ENCODE measurements at regions not wholly inside any gene's neighbourhood (a gene's known extent, or its start where the extent isn't known, plus 50 kb on each side); places are given as distances from the start of the nearest gene placed in this dataset.

GRCh38 chr6:155755452-155755851 is 299.8 kb upstream of the NOX3 start:
- TF ChIP-seq CTCF (IDR thresholded peaks at IDR 0.05), result no peak
- no peak for TF ChIP-seq EZH2phosphoT487 (IDR thresholded peaks at IDR 0.05)

Measured in neural progenitor cell (in vitro differentiated cells).